Stimulated activated memory B cell treated with anti-CD40 and anti-IgM and Interleukin-4, amounts not matched to agents 10 μg/mL and 1 μg/mL and 100 μg/mL, for 72 hours (primary cell): ENCODE measurements at regions not wholly inside any gene's neighbourhood (a gene's known extent, or its start where the extent isn't known, plus 50 kb on each side); places are given as distances from the start of the nearest gene placed in this dataset.
A peak's percentile ranks its signal among the peaks of the same experiment; 100 is the strongest.

Experiments used
- ATAC-seq: fragments of 150-1000 bp; cut with Tn5 transposase; 2 replicates; pipeline ENCODE4 v1.10.0; 2021
- H3K27ac Mint-ChIP-seq: one replicate; pipeline ENCODE4 v1.8.0; 2022; ENCODE audit warnings: mild to moderate bottlenecking, mixed read lengths
- H3K27me3 Mint-ChIP-seq: one replicate; pipeline ENCODE4 v1.8.0; 2022; ENCODE audit warnings: mixed read lengths
- H3K36me3 Mint-ChIP-seq: one replicate; pipeline ENCODE4 v1.8.0; 2022; ENCODE audit warnings: mixed read lengths
- H3K4me1 Mint-ChIP-seq: one replicate; pipeline ENCODE4 v1.8.0; 2022; ENCODE audit warnings: mixed read lengths
- H3K4me3 Mint-ChIP-seq: one replicate; pipeline ENCODE4 v1.8.0; 2022; ENCODE audit warnings: mild to moderate bottlenecking, moderate library complexity, mixed read lengths
- H3K9me3 Mint-ChIP-seq: one replicate; pipeline ENCODE4 v1.8.0; 2022; ENCODE audit warnings: mixed read lengths

DNA sequence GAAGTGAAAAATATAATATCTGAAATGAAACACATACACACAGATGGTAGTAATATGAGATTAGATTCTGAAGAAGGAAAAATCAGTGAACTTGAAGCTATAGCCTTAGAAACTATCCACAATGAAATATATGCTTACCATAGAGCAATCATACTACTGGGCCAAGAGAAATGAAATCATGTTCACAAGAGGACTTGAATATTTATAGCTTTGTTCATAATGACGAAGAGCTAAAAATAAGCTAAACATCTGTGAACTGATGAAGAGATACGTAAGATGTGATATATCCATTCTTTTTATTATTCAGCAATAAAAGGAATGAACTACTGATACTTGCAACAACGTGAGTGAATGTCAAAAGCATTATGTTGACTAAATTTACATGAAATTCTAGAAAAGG lies 92.6 kb upstream of the ALDH1B1 start:
- ATAC-seq, result no peak
- H3K9me3 Mint-ChIP-seq, result no peaks in the 10 kb centered on the region
- H3K4me3 Mint-ChIP-seq, result no peak overlapping the region
- H3K36me3 Mint-ChIP-seq, result no peaks in the 10 kb centered on the region
- H3K27ac Mint-ChIP-seq, result no peak overlapping the region
- no peaks in the 10 kb centered on the region for H3K4me1 Mint-ChIP-seq
- peaks cover 39% of the 10 kb centered on the region for H3K27me3 Mint-ChIP-seq

DNA sequence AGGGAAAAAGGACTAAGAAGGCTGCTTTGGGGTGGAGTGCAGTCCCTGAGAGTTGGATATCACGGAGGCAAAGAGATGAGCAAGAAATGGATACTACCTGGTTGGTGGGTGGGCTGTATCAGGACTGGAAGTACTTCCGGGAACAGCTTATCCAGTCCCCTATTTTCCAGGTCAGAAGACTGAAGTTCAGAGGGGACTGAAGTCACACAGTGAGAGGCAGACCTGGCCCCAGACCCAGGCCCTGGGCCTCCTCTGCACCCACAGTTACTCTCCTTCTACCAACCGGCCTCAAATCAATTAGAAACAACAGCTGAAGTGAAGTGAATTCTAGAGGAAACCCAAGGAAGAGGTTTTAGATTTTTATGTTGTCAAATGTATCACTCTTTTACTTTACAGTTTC lies 93.6 kb upstream of the ALDH1B1 start:
- no peak for ATAC-seq
- Mint-ChIP-seq H3K4me1 (no peaks in the 10 kb centered on the region), H3K4me3 (no peak overlapping the region), H3K36me3 (no peaks in the 10 kb centered on the region), H3K27me3 (peaks cover 39% of the 10 kb centered on the region), H3K9me3 (no peaks in the 10 kb centered on the region), H3K27ac (no peak overlapping the region)

DNA sequence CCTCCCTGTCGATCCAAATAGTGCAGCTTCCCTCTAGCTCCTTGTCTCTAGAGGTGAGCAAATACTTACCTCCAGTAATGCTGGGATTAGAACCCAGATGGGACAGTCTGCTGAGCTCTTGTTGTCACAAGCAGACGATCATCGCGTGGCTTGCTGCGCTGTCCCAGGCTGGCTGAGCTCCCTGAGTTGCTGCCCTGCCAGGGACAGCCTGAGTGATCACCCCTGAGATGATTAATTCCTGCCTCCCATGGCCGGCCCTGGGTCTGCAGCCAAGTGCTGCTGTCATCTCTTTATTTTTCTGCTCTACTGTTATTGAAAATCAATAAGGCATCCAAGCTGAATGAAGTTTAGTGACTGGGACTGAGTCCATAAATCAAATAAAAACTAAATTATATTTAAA lies 94.0 kb upstream of the ALDH1B1 start:
- no peak for ATAC-seq
- peaks cover 39% of the 10 kb centered on the region for H3K27me3 Mint-ChIP-seq
- no peaks in the 10 kb centered on the region for H3K4me1 Mint-ChIP-seq
- H3K36me3 Mint-ChIP-seq, result no peaks in the 10 kb centered on the region
- no peak overlapping the region for H3K4me3 Mint-ChIP-seq
- no peak overlapping the region for H3K27ac Mint-ChIP-seq
- H3K9me3 Mint-ChIP-seq, result no peaks in the 10 kb centered on the region

DNA sequence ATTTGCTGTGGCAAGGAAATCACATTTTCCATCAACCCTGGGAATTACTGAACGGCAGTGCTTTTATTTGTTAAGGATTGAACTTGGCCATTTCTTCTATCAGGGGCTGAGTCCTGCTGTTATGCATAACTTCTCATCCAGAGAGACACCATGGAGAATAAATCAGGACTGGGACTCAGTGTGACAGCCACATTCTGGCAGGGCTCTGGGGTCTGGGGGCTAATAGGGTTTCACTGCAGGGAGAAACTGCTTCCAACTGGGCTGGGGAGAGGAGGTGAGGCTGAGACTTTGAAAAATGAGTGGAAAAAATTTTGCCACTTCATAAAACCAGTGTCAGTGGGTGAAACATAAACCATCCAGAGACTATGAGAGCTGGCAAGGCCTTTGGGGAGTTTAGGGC lies 95.7 kb upstream of the ALDH1B1 start:
- no peak for ATAC-seq
- no peak overlapping the region for H3K27ac Mint-ChIP-seq
- no peak overlapping the region for H3K4me3 Mint-ChIP-seq
- H3K27me3 Mint-ChIP-seq, result peaks cover 31% of the 10 kb centered on the region
- no peaks in the 10 kb centered on the region for H3K9me3 Mint-ChIP-seq
- no peaks in the 10 kb centered on the region for H3K4me1 Mint-ChIP-seq
- H3K36me3 Mint-ChIP-seq, result no peaks in the 10 kb centered on the region

DNA sequence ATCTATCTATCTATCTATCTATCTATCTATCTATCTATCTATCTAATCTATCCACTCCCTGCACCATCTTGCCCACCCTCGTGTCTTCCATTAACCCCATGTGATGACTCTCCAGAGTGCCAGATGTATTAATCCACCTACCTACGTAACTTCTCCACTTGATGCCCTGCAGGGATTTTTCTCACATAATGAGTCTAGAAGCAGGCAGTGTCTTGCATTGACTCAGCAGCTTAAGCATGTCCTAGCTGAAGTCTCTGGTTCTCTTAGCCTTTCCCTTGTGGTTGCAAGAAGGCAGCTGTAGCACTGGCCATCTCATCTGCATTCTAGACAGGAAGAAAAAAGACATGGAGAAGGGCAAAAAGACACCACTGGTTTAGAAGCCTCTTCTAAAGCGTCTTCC lies 96.7 kb upstream of the ALDH1B1 start:
- Mint-ChIP-seq H3K27ac (no peak overlapping the region), H3K27me3 (peaks cover 29% of the 10 kb centered on the region), H3K36me3 (no peaks in the 10 kb centered on the region), H3K4me1 (no peaks in the 10 kb centered on the region), H3K9me3 (no peaks in the 10 kb centered on the region), H3K4me3 (no peak overlapping the region)
- no peak for ATAC-seq

DNA sequence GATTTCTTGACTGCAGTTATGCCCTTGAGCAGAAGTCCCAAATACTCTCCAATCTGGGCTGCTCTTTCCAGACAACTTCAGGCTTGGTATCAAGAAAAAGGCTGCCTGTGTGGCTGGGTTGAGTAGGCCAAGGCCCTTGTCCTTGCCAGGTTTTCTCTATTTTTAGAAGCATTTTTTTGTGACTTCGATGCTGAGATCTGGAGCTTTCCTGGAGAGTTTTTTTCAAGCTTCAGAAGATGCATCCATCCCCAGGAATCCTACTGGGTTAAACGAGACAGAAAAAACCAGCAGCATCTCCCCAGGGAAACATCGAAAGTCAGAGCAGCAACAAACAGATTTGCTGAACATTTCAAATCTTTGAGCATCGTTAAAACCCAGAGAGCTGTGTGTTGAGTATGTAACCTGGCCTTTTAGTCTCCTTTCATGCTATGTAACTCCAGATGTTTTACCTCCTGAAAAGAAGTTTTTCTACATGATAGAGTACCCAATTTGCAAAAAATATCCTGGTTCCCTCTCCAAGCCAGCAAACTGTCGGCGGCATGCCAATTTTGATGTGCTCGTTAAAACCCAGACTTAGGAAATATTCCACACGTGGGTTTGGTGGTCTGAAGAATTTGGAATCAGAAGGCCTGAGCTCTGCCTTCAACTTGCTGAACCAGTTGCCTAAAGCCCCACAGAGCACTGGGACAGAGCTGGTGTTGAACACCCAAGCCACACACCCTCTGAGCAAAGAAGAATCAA lies 98.1 kb upstream of the ALDH1B1 start:
- no peaks in the 10 kb centered on the region for H3K9me3 Mint-ChIP-seq
- no peak overlapping the region for H3K27ac Mint-ChIP-seq
- peaks cover 21% of the 10 kb centered on the region for H3K27me3 Mint-ChIP-seq
- ATAC-seq, result no peak
- no peak overlapping the region for H3K4me3 Mint-ChIP-seq
- H3K4me1 Mint-ChIP-seq, result no peaks in the 10 kb centered on the region
- no peaks in the 10 kb centered on the region for H3K36me3 Mint-ChIP-seq

DNA sequence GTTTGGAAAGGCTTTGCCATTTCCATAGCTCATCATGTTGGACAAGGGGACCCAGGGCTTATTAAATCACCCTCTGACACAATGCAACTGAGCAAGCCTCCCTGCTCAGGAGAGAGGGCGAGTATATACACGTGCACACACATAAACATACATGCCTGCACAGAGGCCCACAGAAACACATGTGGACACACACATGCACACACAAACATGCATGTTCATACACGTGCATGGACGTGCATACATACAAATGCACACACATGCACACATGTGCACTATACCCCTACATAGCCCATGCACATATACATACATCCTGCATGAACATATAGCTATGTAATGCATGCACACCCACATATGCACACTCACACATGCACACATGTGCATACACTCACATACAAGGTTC lies 99.5 kb upstream of the ALDH1B1 start:
- H3K4me3 Mint-ChIP-seq, result no peak overlapping the region
- no peaks in the 10 kb centered on the region for H3K4me1 Mint-ChIP-seq
- no peaks in the 10 kb centered on the region for H3K9me3 Mint-ChIP-seq
- no peak for ATAC-seq
- H3K27me3 Mint-ChIP-seq, result peaks cover 23% of the 10 kb centered on the region
- no peak overlapping the region for H3K27ac Mint-ChIP-seq
- no peaks in the 10 kb centered on the region for H3K36me3 Mint-ChIP-seq

DNA sequence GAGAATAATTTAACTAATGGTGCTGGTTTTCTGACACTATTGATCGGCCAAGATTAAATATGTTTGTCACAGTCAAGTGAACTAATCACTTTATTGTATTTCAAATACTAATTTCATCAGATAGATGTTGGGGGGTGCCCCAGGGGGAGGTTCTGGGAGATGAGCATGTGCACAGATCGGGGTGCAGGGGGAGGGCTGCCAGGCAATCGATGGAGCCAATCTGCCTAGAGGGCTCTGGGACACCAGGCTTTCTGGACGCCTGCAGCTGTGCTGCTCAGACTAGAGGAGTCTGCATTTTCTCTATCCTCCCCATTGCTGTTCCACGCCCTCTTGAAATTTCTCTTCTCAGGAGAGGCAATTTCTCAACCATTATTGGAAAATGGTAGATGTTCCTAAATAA lies 100.0 kb upstream of the ALDH1B1 start:
- H3K4me3 Mint-ChIP-seq, result no peak overlapping the region
- peaks cover 28% of the 10 kb centered on the region for H3K27me3 Mint-ChIP-seq
- no peaks in the 10 kb centered on the region for H3K36me3 Mint-ChIP-seq
- no peak overlapping the region for H3K27ac Mint-ChIP-seq
- ATAC-seq, result no peak
- H3K9me3 Mint-ChIP-seq, result no peaks in the 10 kb centered on the region
- H3K4me1 Mint-ChIP-seq, result no peaks in the 10 kb centered on the region

DNA sequence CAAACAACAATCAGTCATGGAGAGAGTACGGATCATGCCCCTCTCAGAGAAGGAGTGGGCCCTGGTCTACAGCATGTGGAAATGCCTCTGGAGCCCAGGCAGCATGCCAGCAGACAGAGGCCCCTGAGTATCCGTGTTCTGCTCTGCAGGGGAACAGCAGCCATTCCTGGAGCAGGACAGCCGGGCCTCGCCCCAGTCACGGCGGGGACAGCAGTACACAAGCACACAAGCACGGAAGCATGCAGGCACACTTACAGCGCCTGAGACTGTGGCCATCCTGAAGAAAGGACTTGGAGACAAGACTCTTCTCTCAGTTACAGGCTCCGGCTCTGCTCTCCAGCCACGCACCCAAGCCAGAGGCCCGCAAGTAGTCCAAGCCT lies 102.6 kb upstream of the ALDH1B1 start:
- no peak overlapping the region for H3K27ac Mint-ChIP-seq
- no peaks in the 10 kb centered on the region for H3K9me3 Mint-ChIP-seq
- H3K4me1 Mint-ChIP-seq, result no peaks in the 10 kb centered on the region
- no peak for ATAC-seq
- no peaks in the 10 kb centered on the region for H3K36me3 Mint-ChIP-seq
- peaks cover 17% of the 10 kb centered on the region for H3K27me3 Mint-ChIP-seq
- H3K4me3 Mint-ChIP-seq, result no peak overlapping the region

DNA sequence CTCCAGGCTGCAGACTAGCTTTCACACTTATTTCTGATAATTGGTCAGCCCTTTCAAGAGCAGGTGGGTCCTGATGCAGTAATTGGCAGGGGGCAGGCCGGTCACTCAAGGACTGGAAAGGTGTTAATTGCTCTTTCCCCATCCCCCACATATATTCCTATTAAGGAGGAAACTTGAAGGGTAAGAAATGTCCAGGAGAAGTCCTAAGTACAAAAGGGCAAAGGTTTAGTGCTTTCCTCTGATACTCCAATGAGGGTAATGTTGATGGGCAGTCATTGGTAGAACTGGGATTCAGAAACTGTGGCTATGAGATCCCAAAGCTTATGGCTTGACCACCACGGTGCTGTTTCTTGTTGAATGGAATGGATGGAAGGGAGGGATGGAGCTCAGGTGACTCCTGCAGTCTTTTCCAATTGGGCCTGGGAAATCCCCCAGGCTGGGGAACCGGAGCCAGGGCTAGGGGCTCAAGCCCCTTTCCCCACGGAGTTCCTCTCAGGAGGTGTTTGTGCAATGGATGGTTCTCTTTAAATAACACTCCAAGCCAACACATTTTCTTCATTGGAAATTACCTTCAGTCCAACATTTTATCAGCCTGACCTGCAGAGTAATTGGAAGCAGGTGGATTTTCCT lies 103.2 kb upstream of the ALDH1B1 start:
- Mint-ChIP-seq H3K27ac (no peak overlapping the region), H3K4me3 (no peak overlapping the region), H3K36me3 (no peaks in the 10 kb centered on the region), H3K9me3 (no peaks in the 10 kb centered on the region), H3K4me1 (no peaks in the 10 kb centered on the region), H3K27me3 (peaks cover 21% of the 10 kb centered on the region)
- no peak for ATAC-seq

DNA sequence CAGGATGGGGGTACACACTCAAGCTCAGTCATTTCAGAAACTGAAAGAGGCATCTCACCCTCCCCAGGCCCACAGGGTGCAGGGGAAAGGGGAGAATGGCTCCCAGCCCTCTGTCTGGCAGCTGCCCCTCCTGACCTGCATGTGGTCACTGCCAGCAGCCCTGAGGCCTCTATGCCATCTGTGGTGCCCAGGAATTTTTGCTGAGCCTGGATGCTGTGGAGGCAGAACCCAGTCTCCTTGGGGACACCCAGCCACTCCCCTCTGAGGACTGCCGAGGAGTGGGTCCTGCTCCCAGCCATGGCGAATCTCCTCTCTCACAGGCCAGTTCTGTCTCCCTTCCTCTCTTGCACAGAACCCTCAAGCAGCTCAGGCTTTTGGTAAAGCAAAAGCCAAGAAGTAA lies 104.0 kb upstream of the ALDH1B1 start:
- ATAC-seq, result peak; percentile 25
- no peaks in the 10 kb centered on the region for H3K36me3 Mint-ChIP-seq
- H3K27ac Mint-ChIP-seq, result no peak overlapping the region
- H3K27me3 Mint-ChIP-seq, result peaks cover 21% of the 10 kb centered on the region
- no peak overlapping the region for H3K4me3 Mint-ChIP-seq
- no peaks in the 10 kb centered on the region for H3K9me3 Mint-ChIP-seq
- H3K4me1 Mint-ChIP-seq, result no peaks in the 10 kb centered on the region

DNA sequence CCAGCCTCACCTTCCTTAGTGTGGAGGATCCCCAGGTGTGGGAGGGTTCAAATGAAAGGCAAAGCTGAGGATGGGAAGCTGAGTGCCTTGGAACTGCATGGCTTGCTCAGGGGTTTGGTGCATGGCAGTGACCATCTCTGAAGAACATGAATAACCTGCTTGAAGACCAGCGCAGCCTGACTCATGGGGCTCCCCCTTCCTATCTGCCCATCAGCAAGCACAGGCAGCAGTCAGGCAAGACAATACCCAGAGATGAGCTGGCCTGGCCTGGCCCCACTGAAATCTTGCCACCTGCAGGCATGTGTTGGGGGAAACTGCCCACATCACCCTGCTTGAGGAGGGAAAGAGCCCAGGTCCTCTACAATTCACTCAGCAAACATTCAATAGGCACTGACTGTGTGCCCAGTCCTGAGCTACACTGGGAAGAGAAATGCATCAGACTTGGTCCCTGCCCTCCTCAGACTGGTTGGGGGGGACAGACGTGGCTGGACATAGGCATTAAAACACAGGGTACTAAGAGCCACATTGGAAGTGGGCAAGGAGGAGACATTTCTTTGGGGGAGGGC lies 105.0 kb upstream of the ALDH1B1 start:
- Mint-ChIP-seq H3K9me3 (no peaks in the 10 kb centered on the region), H3K36me3 (no peaks in the 10 kb centered on the region), H3K4me3 (no peak overlapping the region), H3K4me1 (no peaks in the 10 kb centered on the region), H3K27me3 (peaks cover 21% of the 10 kb centered on the region), H3K27ac (no peak overlapping the region)
- ATAC-seq, result no peak

DNA sequence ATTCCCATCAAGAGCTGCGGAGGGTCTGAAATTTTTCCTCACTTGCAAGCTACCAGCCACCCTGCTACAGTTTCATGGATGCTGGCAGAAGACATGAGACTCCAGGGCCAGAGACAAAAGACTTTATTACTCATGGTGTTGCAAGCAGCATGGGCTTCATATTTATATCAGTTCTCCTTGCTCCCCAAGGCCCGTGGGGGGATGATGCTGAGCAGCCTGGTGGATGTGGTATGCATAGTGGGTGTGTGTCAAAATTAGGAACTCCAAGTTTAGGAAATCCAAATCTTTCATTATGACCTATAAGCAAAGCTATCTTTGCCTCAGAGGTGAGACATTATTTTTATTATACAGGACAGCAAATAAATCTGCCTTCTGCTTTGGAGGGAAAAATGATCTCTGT lies 105.7 kb upstream of the ALDH1B1 start:
- no peaks in the 10 kb centered on the region for H3K36me3 Mint-ChIP-seq
- ATAC-seq, result no peak

DNA sequence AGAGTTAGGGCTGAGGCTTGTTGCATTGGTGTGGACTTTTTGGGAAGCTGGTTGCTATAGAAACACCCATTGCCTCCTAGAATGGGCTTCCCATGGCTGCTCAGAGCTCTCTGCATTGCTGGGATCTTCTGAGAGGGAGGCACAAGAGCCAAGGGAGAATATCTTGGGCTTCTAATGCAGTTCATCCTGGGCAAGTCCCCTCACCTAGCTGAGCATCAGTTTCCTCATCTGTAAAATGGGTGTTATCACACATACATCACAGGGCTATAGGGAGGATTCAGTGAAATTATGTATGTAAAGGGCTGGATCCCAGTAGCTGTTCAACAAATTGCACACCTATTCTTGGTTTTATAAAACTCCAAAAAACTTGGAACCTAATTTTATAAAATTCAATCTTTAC lies 106.1 kb upstream of the ALDH1B1 start:
- H3K27me3 Mint-ChIP-seq, result peaks cover 21% of the 10 kb centered on the region
- ATAC-seq, result no peak
- no peak overlapping the region for H3K27ac Mint-ChIP-seq
- no peaks in the 10 kb centered on the region for H3K36me3 Mint-ChIP-seq
- no peak overlapping the region for H3K4me3 Mint-ChIP-seq
- no peaks in the 10 kb centered on the region for H3K9me3 Mint-ChIP-seq
- H3K4me1 Mint-ChIP-seq, result no peaks in the 10 kb centered on the region

More for the DNA sequence above, 105.7 kb upstream of the ALDH1B1 start:
- H3K27me3 Mint-ChIP-seq, result peaks cover 21% of the 10 kb centered on the region
- no peaks in the 10 kb centered on the region for H3K4me1 Mint-ChIP-seq
- H3K4me3 Mint-ChIP-seq, result no peak overlapping the region
- no peaks in the 10 kb centered on the region for H3K9me3 Mint-ChIP-seq
- no peak overlapping the region for H3K27ac Mint-ChIP-seq

DNA sequence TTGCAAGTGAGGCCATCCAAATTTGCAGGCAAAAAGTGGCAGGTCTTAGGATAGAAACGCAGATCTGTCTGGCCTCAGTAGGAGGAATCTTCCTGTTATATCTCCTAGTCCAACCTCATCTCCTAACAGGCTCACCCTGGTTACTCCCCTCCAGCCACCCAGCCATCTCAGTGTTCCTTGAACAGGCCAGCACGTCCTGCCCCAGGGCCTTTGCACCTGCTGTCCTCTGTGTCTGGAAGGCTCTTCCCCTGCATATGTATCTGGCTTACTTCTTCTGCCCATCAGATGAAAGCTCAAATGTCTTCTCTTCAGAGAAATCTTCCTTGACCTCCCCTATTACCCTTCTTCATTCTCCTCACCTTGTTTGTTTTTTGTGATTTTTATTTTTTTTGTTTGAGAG lies 107.3 kb upstream of the ALDH1B1 start:
- Mint-ChIP-seq H3K4me1 (no peaks in the 10 kb centered on the region), H3K27ac (no peak overlapping the region), H3K36me3 (no peaks in the 10 kb centered on the region), H3K4me3 (no peak overlapping the region), H3K27me3 (peaks cover 21% of the 10 kb centered on the region), H3K9me3 (no peaks in the 10 kb centered on the region)
- no peak for ATAC-seq

DNA sequence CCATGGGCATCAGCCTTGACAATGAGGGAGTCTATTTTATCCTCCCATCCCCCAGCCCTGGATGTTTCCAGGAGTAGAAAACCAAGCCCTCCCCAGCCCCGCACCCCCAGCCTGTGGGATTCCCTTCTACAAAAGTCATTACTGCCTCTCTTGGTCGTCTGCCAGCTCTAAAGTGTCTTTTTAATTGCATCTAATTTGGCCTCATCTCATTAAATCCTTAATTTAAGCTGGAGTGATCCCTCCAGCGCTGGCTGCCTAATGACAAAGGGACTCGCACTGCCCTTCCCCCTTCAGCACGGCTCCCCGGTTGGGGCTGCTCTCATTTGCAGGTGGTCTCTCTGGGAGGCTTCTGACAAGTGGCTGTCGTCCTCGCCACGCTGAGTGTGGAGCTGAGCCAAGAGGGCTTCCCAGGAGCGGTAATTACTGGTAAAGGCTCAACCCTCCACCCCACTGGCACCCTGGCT lies 107.9 kb upstream of the ALDH1B1 start:
- no peak overlapping the region for H3K27ac Mint-ChIP-seq
- H3K27me3 Mint-ChIP-seq, result peaks cover 21% of the 10 kb centered on the region
- no peak overlapping the region for H3K4me3 Mint-ChIP-seq
- ATAC-seq, result no peak
- H3K4me1 Mint-ChIP-seq, result no peaks in the 10 kb centered on the region
- no peaks in the 10 kb centered on the region for H3K36me3 Mint-ChIP-seq
- H3K9me3 Mint-ChIP-seq, result no peaks in the 10 kb centered on the region
